Caco-2 (cell line): ENCODE measurements at regions not wholly inside any gene's neighbourhood (a gene's known extent, or its start where the extent isn't known, plus 50 kb on each side); places are given as distances from the start of the nearest gene placed in this dataset.
A peak's percentile ranks its signal among the peaks of the same experiment; 100 is the strongest.

Experiments used
- BruUV-seq: library from RNA; stranded (reverse); fragments of 400-500 nt; replicated peaks from 2 replicates; lab custom pipeline; 2021; lab: Mats Ljungman, UMichigan
- CTCF ChIA-PET: fragments of 300-600 bp; sonication (Branson Sonifier 250); formaldehyde crosslinking; loops from one replicate; lab custom pipeline; 2022; ENCODE audit warnings: antibody characterized with exemption; lab: Charles Lee
- POLR2A ChIA-PET: fragments of 300-600 bp; sonication (Branson Sonifier 250); formaldehyde crosslinking; loops from one replicate; lab custom pipeline; 2022; ENCODE audit warnings: antibody characterized with exemption; lab: Charles Lee
- DNase-seq, 2 experiments: peaks; one replicate each; pipeline versions ENCODE4 v3.0.0 to v3.0.0-alpha.2; 2020 to 2022
- H3K27me3 ChIP-seq: replicated peaks from 2 replicates; pipeline ENCODE4 v1.6.0; 2011; ENCODE audit warnings: low read length; ENCODE audit not compliant: control insufficient read depth, insufficient read depth
- H3K36me3 ChIP-seq: 2 replicates; pipeline ENCODE4 v1.5.1; 2011; ENCODE audit warnings: low read length; ENCODE audit not compliant: control insufficient read depth, insufficient read depth
- H3K4me1 ChIP-seq: fragments of 250-450 bp; sonication (Bioruptor Pico); 2 replicates; pipeline ENCODE4 v1.5.1; 2020; ENCODE audit warnings: mild to moderate bottlenecking
- H3K4me3 ChIP-seq: 2 replicates; pipeline ENCODE4 v1.5.1; 2011; ENCODE audit warnings: low read depth, mild to moderate bottlenecking, control low read depth, low read length
- H3K9me3 ChIP-seq: fragments of 250-450 bp; sonication (Bioruptor Pico); 2 replicates; pipeline ENCODE4 v1.5.1; 2020; ENCODE audit warnings: mild to moderate bottlenecking, moderate library complexity
- H3K27ac Mint-ChIP-seq: one replicate; pipeline ENCODE4 v1.8.0; 2022; ENCODE audit warnings: mixed read lengths; ENCODE audit not compliant: unreplicated experiment
- H3K27me3 Mint-ChIP-seq: one replicate; pipeline ENCODE4 v1.8.0; 2022; ENCODE audit warnings: mixed read lengths; ENCODE audit not compliant: insufficient read depth, unreplicated experiment
- H3K36me3 Mint-ChIP-seq: one replicate; pipeline ENCODE4 v1.8.0; 2022; ENCODE audit warnings: mild to moderate bottlenecking, mixed read lengths; ENCODE audit not compliant: insufficient read depth, unreplicated experiment
- H3K4me1 Mint-ChIP-seq: one replicate; pipeline ENCODE4 v1.8.0; 2022; ENCODE audit warnings: low read depth, mixed read lengths; ENCODE audit not compliant: unreplicated experiment
- H3K4me3 Mint-ChIP-seq: one replicate; pipeline ENCODE4 v1.8.0; 2022; ENCODE audit warnings: mild to moderate bottlenecking, moderate library complexity, mixed read lengths; ENCODE audit not compliant: unreplicated experiment
- H3K9me3 Mint-ChIP-seq: one replicate; pipeline ENCODE4 v1.8.0; 2022; ENCODE audit warnings: mixed read lengths; ENCODE audit not compliant: unreplicated experiment
- intact Hi-C: fragments of 100-400 bp; cut with micrococcal nuclease; formaldehyde crosslinking; loops from one replicate; pipeline ENCODE4 v1.10.0; 2022; ENCODE audit not compliant: unreplicated experiment
- TF ChIP-seq, protein P1 (sequence below), 2 experiments: fragments of 200-600 bp in 1 of 2; IDR thresholded peaks; 1 replicate in 1 of 2; 2 replicates in 1 of 2; pipeline versions ENCODE4 v1.5.1 to v1.8.0; 2011 to 2022; ENCODE audit warnings: antibody characterized with exemption in 1 of 2, control low read depth in 1 of 2, inconsistent platforms in 1 of 2, low read depth in 1 of 2, low read length in 1 of 2, mild to moderate bottlenecking in 1 of 2, moderate library complexity in 1 of 2; ENCODE audit not compliant: insufficient read depth in 1 of 2, severe bottlenecking in 1 of 2, unreplicated experiment in 1 of 2

DNA sequence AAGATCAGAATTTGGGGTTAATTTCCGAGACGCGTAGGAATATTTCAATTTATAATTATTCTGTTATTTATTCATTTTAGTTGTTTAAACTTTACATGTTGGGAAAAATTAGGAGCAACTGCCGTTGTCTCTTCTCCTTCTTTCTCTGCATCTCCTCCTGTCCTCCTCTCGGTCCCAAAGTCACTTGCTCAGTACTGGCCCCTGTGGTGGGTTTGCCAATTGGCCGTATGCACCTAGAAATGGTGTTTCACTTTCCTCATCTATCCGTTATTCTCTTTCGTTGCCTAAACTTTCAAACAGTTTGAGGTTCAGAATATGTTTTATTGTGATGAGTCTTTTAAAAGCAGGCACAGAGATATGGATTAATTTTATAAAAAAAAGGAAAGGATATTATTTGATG, 517.9 kb downstream of the PLCL1 start:
- H3K4me3 Mint-ChIP-seq = no peak overlapping the region
- POLR2A ChIA-PET = no interaction called here
- H3K36me3 Mint-ChIP-seq = no peaks in the 10 kb centered on the region
- TF ChIP-seq, protein P1, sequence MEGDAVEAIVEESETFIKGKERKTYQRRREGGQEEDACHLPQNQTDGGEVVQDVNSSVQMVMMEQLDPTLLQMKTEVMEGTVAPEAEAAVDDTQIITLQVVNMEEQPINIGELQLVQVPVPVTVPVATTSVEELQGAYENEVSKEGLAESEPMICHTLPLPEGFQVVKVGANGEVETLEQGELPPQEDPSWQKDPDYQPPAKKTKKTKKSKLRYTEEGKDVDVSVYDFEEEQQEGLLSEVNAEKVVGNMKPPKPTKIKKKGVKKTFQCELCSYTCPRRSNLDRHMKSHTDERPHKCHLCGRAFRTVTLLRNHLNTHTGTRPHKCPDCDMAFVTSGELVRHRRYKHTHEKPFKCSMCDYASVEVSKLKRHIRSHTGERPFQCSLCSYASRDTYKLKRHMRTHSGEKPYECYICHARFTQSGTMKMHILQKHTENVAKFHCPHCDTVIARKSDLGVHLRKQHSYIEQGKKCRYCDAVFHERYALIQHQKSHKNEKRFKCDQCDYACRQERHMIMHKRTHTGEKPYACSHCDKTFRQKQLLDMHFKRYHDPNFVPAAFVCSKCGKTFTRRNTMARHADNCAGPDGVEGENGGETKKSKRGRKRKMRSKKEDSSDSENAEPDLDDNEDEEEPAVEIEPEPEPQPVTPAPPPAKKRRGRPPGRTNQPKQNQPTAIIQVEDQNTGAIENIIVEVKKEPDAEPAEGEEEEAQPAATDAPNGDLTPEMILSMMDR (IDR thresholded peaks at IDR 0.05; ENCODE audit: insufficient read depth in 1 of 2, low read depth in 1 of 2, low read length in 1 of 2, severe bottlenecking in 1 of 2, unreplicated experiment in 1 of 2) = peak; percentile 59 to 77
- no peaks in the 10 kb centered on the region for H3K4me1 Mint-ChIP-seq
- Histone ChIP-seq H3K4me1 (no peaks in the 10 kb centered on the region), H3K36me3 (no peaks in the 10 kb centered on the region), H3K27me3 (no peaks in the 10 kb centered on the region), H3K4me3 (no peak overlapping the region), H3K9me3 (no peaks in the 10 kb centered on the region)
- CTCF ChIA-PET = no interaction called here
- peaks cover 10% of the 10 kb centered on the region for H3K27me3 Mint-ChIP-seq
- no TSS peak for BruUV-seq
- no peaks in the 10 kb centered on the region for H3K9me3 Mint-ChIP-seq
- DNase-seq = peak in 1 of 2 experiments; percentile 36
- intact Hi-C loops = no loop called here
- no peak overlapping the region for H3K27ac Mint-ChIP-seq

DNA sequence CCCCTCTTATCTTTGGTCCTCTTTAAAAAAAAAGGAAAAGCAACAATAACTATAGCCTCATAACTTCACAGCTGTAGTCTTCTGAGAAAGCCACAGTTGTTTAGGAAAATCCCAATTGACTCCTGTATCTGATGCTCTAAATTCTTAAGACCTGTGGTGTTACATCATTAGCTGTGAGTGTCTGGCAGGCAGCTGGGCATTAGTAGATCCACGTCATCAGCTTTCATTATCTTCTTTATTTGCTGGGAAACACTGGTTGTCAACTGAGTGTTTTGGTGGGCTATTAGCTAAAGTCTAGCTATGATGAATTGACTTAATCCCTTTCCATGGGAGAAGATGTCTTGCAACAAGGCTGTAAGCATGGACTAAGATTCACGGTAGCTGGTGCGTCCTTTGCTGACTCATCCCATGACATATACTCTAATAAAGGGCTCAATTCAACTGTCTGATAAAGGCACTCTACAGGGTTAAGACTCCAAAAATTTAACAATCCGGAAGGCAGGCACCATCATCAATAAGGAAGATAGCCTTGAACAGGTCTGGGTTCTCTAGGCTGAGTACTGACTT, 517.2 kb downstream of the PLCL1 start:
- H3K9me3 Mint-ChIP-seq = no peaks in the 10 kb centered on the region
- Histone ChIP-seq H3K9me3 (no peaks in the 10 kb centered on the region), H3K4me3 (no peak overlapping the region), H3K36me3 (no peaks in the 10 kb centered on the region), H3K27me3 (no peaks in the 10 kb centered on the region), H3K4me1 (no peaks in the 10 kb centered on the region)
- ChIA-PET CTCF (no interaction called here), POLR2A (no interaction called here)
- H3K4me3 Mint-ChIP-seq = no peak overlapping the region
- no peaks in the 10 kb centered on the region for H3K4me1 Mint-ChIP-seq
- TF ChIP-seq, protein P1 (IDR thresholded peaks at IDR 0.05; ENCODE audit: insufficient read depth in 1 of 2, low read depth in 1 of 2, low read length in 1 of 2, severe bottlenecking in 1 of 2, unreplicated experiment in 1 of 2) = no peak
- no peak for DNase-seq
- no peaks in the 10 kb centered on the region for H3K36me3 Mint-ChIP-seq
- BruUV-seq = no TSS peak
- intact Hi-C loops = no loop called here
- H3K27me3 Mint-ChIP-seq = peaks cover 10% of the 10 kb centered on the region
- H3K27ac Mint-ChIP-seq = no peak overlapping the region

DNA sequence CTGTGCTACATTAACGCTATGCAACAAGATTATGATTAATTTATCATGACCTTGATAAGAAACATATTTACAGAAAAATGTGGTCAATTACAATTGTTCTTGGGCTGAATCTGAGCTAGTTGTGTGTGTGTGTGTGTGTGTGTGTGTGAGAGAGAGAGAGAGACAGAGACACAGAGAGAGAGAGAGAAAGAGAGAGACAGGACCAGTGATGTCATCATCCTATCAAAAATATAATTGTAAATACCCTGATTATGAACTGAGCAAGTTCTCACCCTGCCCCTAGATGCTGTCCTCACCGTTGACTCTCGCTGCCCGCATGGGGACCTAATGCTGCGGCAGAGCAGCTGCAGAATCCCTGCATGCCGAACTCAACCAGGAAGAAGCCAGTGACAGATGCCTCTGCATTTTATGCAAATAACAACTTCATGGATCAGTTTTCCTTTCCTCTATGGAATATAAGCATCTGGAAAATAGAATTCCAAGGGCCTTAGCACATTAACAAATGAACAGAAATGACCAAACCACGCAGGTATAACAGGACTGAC, 512.5 kb downstream of the PLCL1 start:
- Histone ChIP-seq H3K9me3 (no peaks in the 10 kb centered on the region), H3K27me3 (no peaks in the 10 kb centered on the region), H3K4me1 (no peaks in the 10 kb centered on the region), H3K4me3 (no peak overlapping the region), H3K36me3 (no peaks in the 10 kb centered on the region)
- Mint-ChIP-seq H3K27me3 (peaks cover 21% of the 10 kb centered on the region), H3K4me1 (no peaks in the 10 kb centered on the region), H3K27ac (no peak overlapping the region), H3K36me3 (no peaks in the 10 kb centered on the region), H3K4me3 (no peak overlapping the region), H3K9me3 (no peaks in the 10 kb centered on the region)
- ChIA-PET POLR2A (no interaction called here), CTCF (no interaction called here)
- BruUV-seq = no TSS peak
- TF ChIP-seq, protein P1 (IDR thresholded peaks at IDR 0.05; ENCODE audit: insufficient read depth in 1 of 2, low read depth in 1 of 2, low read length in 1 of 2, severe bottlenecking in 1 of 2, unreplicated experiment in 1 of 2) = no peak
- intact Hi-C loops = loop anchor here (10.0 kb wide), 1 partner anchor 1418 kb away; no protein-coding TSS in a partner anchor
- no peak for DNase-seq
